ENCODE measurements at regions not wholly inside any gene's neighbourhood (a gene's known extent, or its start where the extent isn't known, plus 50 kb on each side); places are given as distances from the start of the nearest gene placed in this dataset.

DNA sequence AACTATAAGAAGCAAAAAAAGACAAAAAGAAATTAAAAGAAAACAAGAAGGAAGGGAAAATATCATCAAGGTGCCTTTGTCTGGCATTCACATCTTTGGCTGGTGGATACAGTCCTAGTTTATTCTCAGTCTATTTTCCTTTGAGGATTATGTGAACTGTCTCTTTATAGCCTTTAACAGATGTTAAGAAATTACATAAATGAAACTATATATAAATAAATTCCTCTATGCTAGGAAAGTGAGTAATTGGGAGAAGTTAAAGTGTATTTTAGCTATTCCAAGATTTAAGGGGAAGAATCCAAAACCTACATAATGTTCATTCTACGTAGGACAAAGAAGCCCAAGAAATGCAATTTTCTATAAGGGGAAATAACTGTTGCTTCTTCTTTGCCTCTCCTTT, 316.3 kb downstream of the ADAMTS20 start:
- TF ChIP-seq, protein P1, sequence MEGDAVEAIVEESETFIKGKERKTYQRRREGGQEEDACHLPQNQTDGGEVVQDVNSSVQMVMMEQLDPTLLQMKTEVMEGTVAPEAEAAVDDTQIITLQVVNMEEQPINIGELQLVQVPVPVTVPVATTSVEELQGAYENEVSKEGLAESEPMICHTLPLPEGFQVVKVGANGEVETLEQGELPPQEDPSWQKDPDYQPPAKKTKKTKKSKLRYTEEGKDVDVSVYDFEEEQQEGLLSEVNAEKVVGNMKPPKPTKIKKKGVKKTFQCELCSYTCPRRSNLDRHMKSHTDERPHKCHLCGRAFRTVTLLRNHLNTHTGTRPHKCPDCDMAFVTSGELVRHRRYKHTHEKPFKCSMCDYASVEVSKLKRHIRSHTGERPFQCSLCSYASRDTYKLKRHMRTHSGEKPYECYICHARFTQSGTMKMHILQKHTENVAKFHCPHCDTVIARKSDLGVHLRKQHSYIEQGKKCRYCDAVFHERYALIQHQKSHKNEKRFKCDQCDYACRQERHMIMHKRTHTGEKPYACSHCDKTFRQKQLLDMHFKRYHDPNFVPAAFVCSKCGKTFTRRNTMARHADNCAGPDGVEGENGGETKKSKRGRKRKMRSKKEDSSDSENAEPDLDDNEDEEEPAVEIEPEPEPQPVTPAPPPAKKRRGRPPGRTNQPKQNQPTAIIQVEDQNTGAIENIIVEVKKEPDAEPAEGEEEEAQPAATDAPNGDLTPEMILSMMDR (conservative IDR thresholded peaks at IDR 0.05 in 1 of 2, IDR thresholded peaks at IDR 0.05 in 1 of 2; ENCODE audit: low read depth in 1 of 2, low read length in 2 of 2), result no peak
- no peak for TF ChIP-seq EZH2 (IDR thresholded peaks at IDR 0.05; ENCODE audit: low read length, missing control alignments)

Measured in fibroblast of lung (primary cell).